Stomach (tissue), 8 donors: ENCODE measurements at regions not wholly inside any gene's neighbourhood (a gene's known extent, or its start where the extent isn't known, plus 50 kb on each side); places are given as distances from the start of the nearest gene placed in this dataset.
A peak's percentile ranks its signal among the peaks of the same experiment; 100 is the strongest.

Source experiments
- DNase-seq, 2 donors: peaks; one replicate each; pipeline versions ENCODE4 v3.0.0 to v3.0.0-alpha.2; 2013 to 2019
- H3K27ac ChIP-seq, 5 donors: fragments of 200-600 bp in 4 of 5; sonication (generic) in 4 of 5; one replicate each; pipeline ENCODE4 v1.5.1; 2013 to 2019; ENCODE audit warnings: mild to moderate bottlenecking in 1 of 5, moderate library complexity in 1 of 5
- H3K27me3 ChIP-seq, 3 donors: fragments of 200-600 bp; sonication (generic); one replicate each; pipeline ENCODE4 v1.5.1; 2017 to 2019; ENCODE audit warnings: mixed run types in 1 of 3
- H3K36me3 ChIP-seq, 4 donors: fragments of 200-600 bp; sonication (generic); 1 replicate in 3 of 4; 2 replicates in 1 of 4; pipeline ENCODE4 v1.5.1; 2016 to 2019
- H3K4me1 ChIP-seq, 4 donors: fragments of 200-600 bp; sonication (generic); one replicate each; pipeline ENCODE4 v1.5.1; 2016 to 2019
- H3K4me3 ChIP-seq, 4 donors: fragments of 200-600 bp; sonication (generic) in 3 of 4; one replicate each; pipeline ENCODE4 v1.5.1; 2016 to 2019; ENCODE audit warnings: mild to moderate bottlenecking in 1 of 4
- H3K9me3 ChIP-seq, 4 donors: fragments of 200-600 bp; sonication (generic); one replicate each; pipeline ENCODE4 v1.5.1; 2016 to 2019
- EP300 ChIP-seq: sonication (generic); formaldehyde crosslinking; IDR thresholded peaks from one replicate; pipeline ENCODE4 v1.6.1; 2017; ENCODE audit warnings: antibody characterized with exemption
- POLR2A ChIP-seq, 4 donors: fragments of 450-650 bp; IDR thresholded peaks; one replicate each; pipeline ENCODE4 v1.6.1; 2016; ENCODE audit warnings: antibody characterized with exemption in 4 of 4, control low read depth in 2 of 4, mild to moderate bottlenecking in 1 of 4, moderate library complexity in 1 of 4
- POLR2AphosphoS5 ChIP-seq, 3 donors: sonication (generic); formaldehyde crosslinking; IDR thresholded peaks; one replicate each; pipeline ENCODE4 v1.6.1; 2016; ENCODE audit warnings: antibody characterized with exemption in 3 of 3
- WGBS, 5 donors: extraction: QIAGEN DNeasy Blood & Tissue Kit in 3 of 5; methylation state at CpG; one replicate each; pipeline versions ENCODE4 v1.1.5 to v1.1.7; 2013 to 2018; 5-methylcytosine and 5-hydroxymethylcytosine counted together
- intact Hi-C: fragments of 100-400 bp; cut with DNase I; formaldehyde crosslinking; loops from one replicate; pipeline ENCODE4 v1.15.1; 2023; ENCODE audit warnings: low total_unique reads
- TF ChIP-seq, protein P1 (sequence below), 7 experiments: fragments of 450-650 bp in 4 of 7; fragments of 200-600 bp in 3 of 7; sonication (generic) in 3 of 7; IDR thresholded peaks; one replicate each; pipeline ENCODE4 v1.5.1; 2016 to 2019; ENCODE audit warnings: antibody characterized with exemption in 7 of 7, control low read depth in 2 of 7, mild to moderate bottlenecking in 1 of 7
- donor health status: healthy with polysubstance abuse.
- donor health status: Bipolar disorder and iron deficiency.
- donor health status: healthy.

DNA sequence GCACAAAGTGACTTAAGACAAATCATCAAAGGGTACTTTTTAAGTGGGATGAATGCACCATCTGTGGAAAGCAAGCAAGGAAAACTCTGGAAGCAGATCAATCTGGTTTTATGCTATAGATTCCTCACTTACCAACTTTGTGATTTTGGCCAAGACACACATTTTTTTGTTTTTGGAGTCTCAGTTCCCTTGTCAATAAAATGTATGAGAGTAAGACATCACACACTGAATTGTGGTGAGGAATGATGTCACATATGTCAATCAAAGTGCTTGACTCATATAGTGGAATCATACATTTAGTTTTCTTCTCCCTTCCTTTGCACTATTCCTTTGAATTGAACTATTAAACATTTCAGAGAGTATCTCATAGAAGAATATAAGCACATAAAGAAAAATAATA, 620.5 kb upstream of the CITED2 start:
- Histone ChIP-seq H3K4me1 (peaks cover 0 to 14% (median 6%) of the 10 kb centered on the region in 4 donors), H3K27me3 (no peaks in the 10 kb centered on the region), H3K36me3 (no peaks in the 10 kb centered on the region), H3K4me3 (no peak overlapping the region), H3K27ac (no peak overlapping the region), H3K9me3 (no peaks in the 10 kb centered on the region)
- intact Hi-C loops = no loop called here
- DNase-seq = no peak
- TF ChIP-seq POLR2AphosphoS5 (IDR thresholded peaks at IDR 0.05) (no peak), POLR2A (IDR thresholded peaks at IDR 0.05) (no peak), EP300 (no peak)
- TF ChIP-seq, protein P1, sequence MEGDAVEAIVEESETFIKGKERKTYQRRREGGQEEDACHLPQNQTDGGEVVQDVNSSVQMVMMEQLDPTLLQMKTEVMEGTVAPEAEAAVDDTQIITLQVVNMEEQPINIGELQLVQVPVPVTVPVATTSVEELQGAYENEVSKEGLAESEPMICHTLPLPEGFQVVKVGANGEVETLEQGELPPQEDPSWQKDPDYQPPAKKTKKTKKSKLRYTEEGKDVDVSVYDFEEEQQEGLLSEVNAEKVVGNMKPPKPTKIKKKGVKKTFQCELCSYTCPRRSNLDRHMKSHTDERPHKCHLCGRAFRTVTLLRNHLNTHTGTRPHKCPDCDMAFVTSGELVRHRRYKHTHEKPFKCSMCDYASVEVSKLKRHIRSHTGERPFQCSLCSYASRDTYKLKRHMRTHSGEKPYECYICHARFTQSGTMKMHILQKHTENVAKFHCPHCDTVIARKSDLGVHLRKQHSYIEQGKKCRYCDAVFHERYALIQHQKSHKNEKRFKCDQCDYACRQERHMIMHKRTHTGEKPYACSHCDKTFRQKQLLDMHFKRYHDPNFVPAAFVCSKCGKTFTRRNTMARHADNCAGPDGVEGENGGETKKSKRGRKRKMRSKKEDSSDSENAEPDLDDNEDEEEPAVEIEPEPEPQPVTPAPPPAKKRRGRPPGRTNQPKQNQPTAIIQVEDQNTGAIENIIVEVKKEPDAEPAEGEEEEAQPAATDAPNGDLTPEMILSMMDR (IDR thresholded peaks at IDR 0.05) = no peak

DNA sequence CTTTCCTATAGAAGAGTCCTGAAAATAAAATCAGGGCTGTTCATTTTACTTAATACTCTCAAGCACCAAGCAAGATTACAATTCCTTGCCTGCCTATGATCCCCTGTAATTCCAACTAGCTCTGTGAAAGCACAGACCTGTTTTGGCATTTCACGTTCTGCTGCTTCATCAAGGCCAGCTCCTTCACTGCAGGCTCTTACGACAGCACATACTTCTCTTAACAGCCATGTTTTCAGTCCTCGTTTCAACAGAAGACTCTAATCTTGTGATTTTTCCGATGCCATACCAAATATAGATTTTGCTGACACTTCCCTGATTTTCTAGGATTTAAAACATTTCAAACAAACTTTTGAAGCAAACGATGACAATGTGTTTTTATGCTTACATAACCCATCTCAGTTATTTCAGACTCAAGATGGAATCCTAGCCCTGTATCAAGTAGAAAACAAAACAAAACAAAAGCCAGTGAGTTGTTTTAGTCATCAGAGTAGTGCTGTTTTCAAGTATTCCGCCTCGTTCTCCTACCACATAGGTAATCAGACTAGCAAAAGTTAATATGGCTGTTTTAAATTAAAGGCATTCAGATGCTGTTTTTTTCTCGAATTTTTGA, 616.5 kb upstream of the CITED2 start:
- Histone ChIP-seq H3K4me3 (no peak overlapping the region), H3K4me1 (peaks cover 0 to 22% (median 8%) of the 10 kb centered on the region in 4 donors), H3K27ac (peak overlapping the region in 3 of 5 donors; percentile 18 to 60 (median 44)), H3K9me3 (no peaks in the 10 kb centered on the region), H3K36me3 (no peaks in the 10 kb centered on the region), H3K27me3 (no peaks in the 10 kb centered on the region)
- WGBS, 5 donors = 50 to 66% (median 54%) methylated on average over 8 of the region's 8 CpGs
- TF ChIP-seq, protein P1 (IDR thresholded peaks at IDR 0.05) = no peak
- TF ChIP-seq POLR2AphosphoS5 (IDR thresholded peaks at IDR 0.05) = peak in 1 of 3 donors; percentile 49
- TF ChIP-seq POLR2A (IDR thresholded peaks at IDR 0.05) = no peak
- TF ChIP-seq EP300 = no peak
- DNase-seq = peak in 1 of 2 donors; percentile 62
- intact Hi-C loops = no loop called here

DNA sequence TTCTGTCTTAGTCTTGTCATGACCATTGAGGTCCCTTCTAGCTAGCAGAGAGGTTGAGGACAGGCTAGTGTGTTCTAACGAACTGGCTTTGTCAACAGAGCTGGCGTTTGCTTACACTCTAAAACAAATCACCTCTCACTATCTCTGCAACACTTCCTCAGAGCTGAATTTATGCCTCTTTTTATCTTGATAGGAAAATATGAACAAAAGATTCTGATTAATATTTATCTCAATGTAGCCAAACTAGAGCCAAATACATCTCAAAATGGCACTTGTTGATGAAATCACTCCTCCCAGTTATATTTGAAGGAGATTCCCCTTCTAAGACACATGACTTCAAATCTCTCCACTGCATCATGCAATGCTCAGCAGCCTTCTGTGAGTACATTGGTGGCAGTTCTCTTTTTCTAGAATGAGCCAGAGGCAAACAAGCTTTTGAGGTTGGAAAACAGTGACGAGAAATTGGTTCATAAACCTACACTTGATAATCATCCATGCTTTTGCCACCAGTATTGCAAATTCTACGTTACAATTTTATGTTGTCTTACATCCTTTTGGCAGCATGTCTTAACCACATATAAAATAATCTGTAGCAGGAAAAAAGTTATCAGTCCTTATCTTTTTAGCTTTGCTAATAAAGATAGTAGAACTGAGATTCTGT, 615.7 kb upstream of the CITED2 start:
- Histone ChIP-seq H3K27ac (peak overlapping the region in 2 of 5 donors; percentile 18 to 60), H3K36me3 (no peaks in the 10 kb centered on the region), H3K4me1 (peaks cover 0 to 22% (median 8%) of the 10 kb centered on the region in 4 donors), H3K27me3 (no peaks in the 10 kb centered on the region), H3K9me3 (no peaks in the 10 kb centered on the region), H3K4me3 (no peak overlapping the region)
- WGBS, 5 donors = 25 to 46% (median 27%) methylated on average over 4 of the region's 4 CpGs
- TF ChIP-seq, protein P1 (IDR thresholded peaks at IDR 0.05) = no peak
- TF ChIP-seq EP300 = no peak
- TF ChIP-seq POLR2A (IDR thresholded peaks at IDR 0.05) = no peak
- TF ChIP-seq POLR2AphosphoS5 (IDR thresholded peaks at IDR 0.05) = no peak
- no peak for DNase-seq
- intact Hi-C loops = no loop called here

DNA sequence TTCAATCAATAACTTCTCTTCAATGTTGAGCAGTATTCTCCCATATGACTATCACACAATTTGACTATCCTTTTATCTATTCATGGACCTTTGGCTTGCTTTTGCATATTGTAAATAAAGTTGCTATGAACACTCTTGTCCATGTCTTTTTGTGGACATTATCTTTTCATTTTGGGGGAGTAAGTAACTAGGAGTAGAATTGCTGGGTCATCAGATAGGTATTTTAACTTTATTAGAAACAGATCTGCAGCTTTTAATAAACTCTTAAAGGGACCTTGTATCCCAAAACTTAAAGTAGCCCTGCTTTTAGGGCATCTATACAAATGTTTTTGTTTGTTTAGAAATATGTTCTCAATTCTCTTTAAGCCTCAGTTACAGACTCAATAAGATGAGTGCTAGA, 614.2 kb upstream of the CITED2 start:
- H3K27me3 ChIP-seq = no peaks in the 10 kb centered on the region
- H3K36me3 ChIP-seq = no peaks in the 10 kb centered on the region
- H3K4me1 ChIP-seq = peaks cover 0 to 22% (median 8%) of the 10 kb centered on the region in 4 donors
- DNase-seq = no peak
- TF ChIP-seq, protein P1 (IDR thresholded peaks at IDR 0.05) = no peak
- no peak for TF ChIP-seq EP300
- TF ChIP-seq POLR2AphosphoS5 (IDR thresholded peaks at IDR 0.05) = no peak
- TF ChIP-seq POLR2A (IDR thresholded peaks at IDR 0.05) = no peak
- H3K9me3 ChIP-seq = no peaks in the 10 kb centered on the region
- intact Hi-C loops = no loop called here
- no peak overlapping the region for H3K4me3 ChIP-seq
- H3K27ac ChIP-seq = no peak overlapping the region
